ENCODE measurements at regions not wholly inside any gene's neighbourhood (a gene's known extent, or its start where the extent isn't known, plus 50 kb on each side); places are given as distances from the start of the nearest gene placed in this dataset.

DNA sequence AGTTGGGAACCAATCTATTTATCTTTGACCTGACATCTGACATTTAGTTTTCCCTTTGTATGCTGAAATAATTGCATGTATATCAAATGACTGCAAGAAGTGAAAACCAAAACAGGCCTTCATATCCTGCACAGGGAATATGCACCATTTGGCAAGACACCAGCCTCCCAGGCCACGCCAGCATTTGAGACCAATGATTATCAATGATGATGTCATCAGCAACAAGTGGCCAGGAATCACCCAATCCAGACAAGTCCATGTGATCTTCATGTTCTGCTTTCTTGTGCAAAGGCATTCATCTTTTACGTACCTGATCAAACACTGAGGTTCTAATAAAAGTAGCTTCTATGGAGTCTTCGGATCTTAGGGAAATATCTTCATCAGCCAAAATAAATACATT, 107.4 kb upstream of the TENT5A start:
- Histone ChIP-seq H3K4me3 (ENCODE audit: low read depth, low read length) (no peak overlapping the region), H3K36me3 (ENCODE audit: control insufficient read depth, insufficient read depth, low read length) (no peaks in the 10 kb centered on the region), H3K27me3 (ENCODE audit: control insufficient read depth, insufficient read depth, low read length) (no peaks in the 10 kb centered on the region)
- TF ChIP-seq CTCF (IDR thresholded peaks at IDR 0.05; ENCODE audit: insufficient read depth, low read length, poor library complexity, severe bottlenecking) = no peak
- DNase-seq (ENCODE audit: low read depth) = no peak

DNA sequence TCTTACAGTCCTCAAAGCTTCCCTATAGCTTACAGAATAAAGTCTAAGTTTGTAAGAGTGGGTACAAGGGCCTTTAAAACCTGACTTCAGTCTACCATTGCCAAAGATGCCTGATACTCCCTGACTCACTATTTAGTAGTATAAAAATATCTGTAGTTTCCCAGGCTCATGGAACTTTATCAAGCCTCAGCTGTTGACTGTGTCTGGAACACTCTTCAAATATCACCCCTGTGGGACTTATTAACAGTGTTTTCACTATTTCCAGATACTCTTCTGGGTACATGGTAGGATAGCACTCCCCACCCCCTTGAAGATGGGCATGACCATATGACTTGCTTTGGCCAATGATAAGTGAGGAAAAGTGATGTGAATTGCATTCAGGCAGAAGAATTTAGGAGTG, 105.3 kb upstream of the TENT5A start:
- Histone ChIP-seq H3K36me3 (ENCODE audit: control insufficient read depth, insufficient read depth, low read length) (no peaks in the 10 kb centered on the region), H3K27me3 (ENCODE audit: control insufficient read depth, insufficient read depth, low read length) (no peaks in the 10 kb centered on the region), H3K4me3 (ENCODE audit: low read depth, low read length) (no peak overlapping the region)
- TF ChIP-seq CTCF (IDR thresholded peaks at IDR 0.05; ENCODE audit: insufficient read depth, low read length, poor library complexity, severe bottlenecking) = no peak
- no peak for DNase-seq (ENCODE audit: low read depth)

DNA sequence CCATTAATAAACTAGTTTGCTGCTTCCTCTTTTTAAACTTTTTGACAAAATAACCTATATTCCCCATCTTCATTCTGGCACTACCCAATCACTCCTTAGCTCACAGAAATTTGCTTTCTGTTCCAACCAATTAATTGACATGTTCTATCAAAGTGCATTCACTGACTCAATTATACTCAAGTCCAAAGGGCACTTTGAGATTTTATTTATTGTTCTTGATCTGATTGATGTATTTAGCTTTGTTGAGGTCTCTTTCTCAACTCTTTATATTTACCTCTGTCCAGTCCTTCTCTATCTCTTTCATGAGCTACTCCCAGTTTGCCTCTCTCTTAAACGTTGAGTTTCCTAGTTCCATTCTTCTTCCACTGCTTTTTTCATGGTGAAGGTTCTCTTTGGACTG, 104.4 kb upstream of the TENT5A start:
- no peak for DNase-seq (ENCODE audit: low read depth)
- H3K4me3 ChIP-seq (ENCODE audit: low read depth, low read length) = no peak overlapping the region
- no peak for TF ChIP-seq CTCF (IDR thresholded peaks at IDR 0.05; ENCODE audit: insufficient read depth, low read length, poor library complexity, severe bottlenecking)
- H3K27me3 ChIP-seq (ENCODE audit: control insufficient read depth, insufficient read depth, low read length) = no peaks in the 10 kb centered on the region
- H3K36me3 ChIP-seq (ENCODE audit: control insufficient read depth, insufficient read depth, low read length) = no peaks in the 10 kb centered on the region

GRCh38 chr6:81854474-81854873, 102.0 kb upstream of the TENT5A start:
- TF ChIP-seq CTCF (IDR thresholded peaks at IDR 0.05; ENCODE audit: insufficient read depth, low read length, poor library complexity, severe bottlenecking) = no peak

GRCh38 chr6:81853975-81854374, 101.5 kb upstream of the TENT5A start:
- no peak for DNase-seq (ENCODE audit: low read depth)
- Histone ChIP-seq H3K36me3 (ENCODE audit: control insufficient read depth, insufficient read depth, low read length) (no peaks in the 10 kb centered on the region), H3K4me3 (ENCODE audit: low read depth, low read length) (no peak overlapping the region), H3K27me3 (ENCODE audit: control insufficient read depth, insufficient read depth, low read length) (no peaks in the 10 kb centered on the region)
- TF ChIP-seq CTCF (IDR thresholded peaks at IDR 0.05; ENCODE audit: insufficient read depth, low read length, poor library complexity, severe bottlenecking) = no peak

More at GRCh38 chr6:81854474-81854873, 102.0 kb upstream of the TENT5A start:
- no peak overlapping the region for H3K4me3 ChIP-seq (ENCODE audit: low read depth, low read length)
- no peaks in the 10 kb centered on the region for H3K27me3 ChIP-seq (ENCODE audit: control insufficient read depth, insufficient read depth, low read length)
- no peaks in the 10 kb centered on the region for H3K36me3 ChIP-seq (ENCODE audit: control insufficient read depth, insufficient read depth, low read length)
- no peak for DNase-seq (ENCODE audit: low read depth)

- TF ChIP-seq CTCF (IDR thresholded peaks at IDR 0.05; ENCODE audit: insufficient read depth, low read length, poor library complexity, severe bottlenecking) = no peak
- Histone ChIP-seq H3K4me3 (ENCODE audit: low read depth, low read length) (no peak overlapping the region), H3K27me3 (ENCODE audit: control insufficient read depth, insufficient read depth, low read length) (no peaks in the 10 kb centered on the region), H3K36me3 (ENCODE audit: control insufficient read depth, insufficient read depth, low read length) (no peaks in the 10 kb centered on the region)
- no peak for DNase-seq (ENCODE audit: low read depth)
Observed at GRCh38 chr6:81849248-81849647, 96.8 kb upstream of the TENT5A start.
